Stimulated activated CD4-positive, alpha-beta T cell treated with anti-CD3 and anti-CD28 coated beads, Interleukin-1b, Interleukin-23, amount 100 ng/mL, for 4 hours (primary cell): ENCODE measurements at regions not wholly inside any gene's neighbourhood (a gene's known extent, or its start where the extent isn't known, plus 50 kb on each side); places are given as distances from the start of the nearest gene placed in this dataset.
"Not testable (repeated sequence)": the region's sequence is repeated elsewhere in the genome, so short reads cannot be mapped to it uniquely, and the experiment has no call there.

Source experiments
- DNase-seq, 2 donors: peaks; one replicate each; pipeline ENCODE4 v3.0.0-alpha.2; 2020; ENCODE audit warnings: low read depth in 2 of 2

DNA sequence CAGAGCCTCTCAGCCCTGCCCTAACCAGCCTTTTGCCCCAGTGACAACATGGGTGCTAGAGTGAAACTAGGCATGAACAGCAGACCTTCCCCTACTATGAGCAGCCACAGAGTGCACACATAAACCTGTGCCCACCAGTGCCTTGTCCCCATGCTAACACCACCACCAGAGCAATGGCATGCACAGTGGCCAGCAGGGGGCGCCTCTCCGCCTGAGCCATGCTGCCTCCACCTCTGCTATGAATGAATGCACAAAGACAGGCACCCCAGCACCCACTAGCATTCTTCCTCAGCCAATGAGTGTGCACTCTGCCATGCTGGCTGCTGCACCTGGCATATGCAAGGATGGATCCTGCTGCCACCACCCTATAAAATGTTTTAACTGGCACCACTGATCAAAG lies 286.9 kb upstream of the FGF16 start:
- peak; percentile 3 for DNase-seq

DNA sequence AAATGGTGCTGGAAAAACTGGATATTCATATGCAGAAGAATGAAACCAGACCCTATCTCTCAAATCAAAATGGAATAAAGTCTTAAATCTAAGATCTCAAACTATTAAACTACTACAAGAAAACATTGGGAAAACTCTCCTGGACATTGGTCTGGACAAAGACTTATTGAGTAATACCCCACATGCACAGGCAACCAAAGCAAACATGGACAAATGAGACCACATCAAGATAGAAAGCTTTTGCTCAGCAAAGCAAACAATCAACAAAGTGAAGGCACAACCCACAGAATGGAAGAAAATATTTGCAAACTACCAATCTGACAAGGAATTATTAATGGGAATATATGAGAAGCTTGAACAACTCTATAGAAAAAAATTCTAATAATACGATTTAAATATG lies 284.4 kb upstream of the FGF16 start:
- DNase-seq = no peak

DNA sequence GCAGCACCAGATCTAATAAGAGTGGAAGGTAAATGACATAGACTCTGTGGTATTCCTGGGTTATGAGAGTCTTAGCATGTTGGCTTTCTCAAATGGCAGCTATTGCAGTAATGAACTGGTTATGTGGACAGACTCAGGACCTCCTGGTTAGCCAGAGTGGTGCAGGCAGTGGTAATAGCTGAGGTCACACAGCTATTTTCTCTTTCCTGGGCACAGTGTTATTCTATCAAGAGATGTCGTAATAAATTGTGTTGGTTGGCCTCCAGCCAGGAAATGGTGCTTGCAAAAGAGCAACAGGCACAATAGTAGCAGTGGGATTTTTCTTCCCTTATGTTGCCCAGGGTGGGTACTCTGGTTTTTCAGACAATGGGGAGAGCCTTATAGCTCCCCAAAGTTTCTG lies 279.2 kb upstream of the FGF16 start:
- DNase-seq = no peak

DNA sequence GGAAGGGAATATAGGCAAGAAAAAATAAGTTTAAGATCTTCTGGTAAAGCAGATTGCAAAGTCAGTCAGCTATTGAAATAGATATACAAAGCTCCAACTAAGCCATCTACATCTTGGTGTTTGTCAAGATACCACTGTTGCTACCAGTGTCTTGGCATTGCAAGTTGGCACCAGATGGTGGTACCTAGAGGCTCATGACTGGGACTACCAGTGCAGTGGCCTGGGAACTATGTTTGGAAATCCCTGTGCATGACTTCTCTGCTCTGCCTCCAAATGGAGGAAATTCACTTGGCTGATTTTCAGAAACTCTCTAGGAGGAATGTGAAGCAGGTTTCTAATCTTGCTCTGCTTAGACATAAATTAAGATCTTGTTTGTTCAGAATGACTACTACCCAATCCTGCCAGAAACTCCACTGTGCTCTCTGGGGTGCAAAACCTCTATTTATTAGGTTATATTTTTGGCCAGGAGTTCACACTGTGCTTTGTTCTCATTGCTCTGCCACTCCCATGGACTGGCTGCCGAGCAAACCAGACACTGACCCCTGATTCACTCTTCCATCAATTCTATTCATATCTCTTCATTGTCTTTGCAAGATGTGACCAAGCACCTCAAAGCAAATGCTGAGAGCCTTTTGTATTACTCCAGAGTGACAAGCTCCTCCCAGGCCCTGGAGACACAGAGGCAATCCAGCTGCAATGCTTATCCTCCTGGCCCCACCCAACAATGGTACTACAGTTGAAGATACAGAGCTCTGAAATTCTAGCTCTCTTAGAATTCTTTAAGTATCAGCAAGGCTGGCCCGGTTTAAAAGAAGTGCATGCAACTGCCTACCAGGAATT lies 272.3 kb upstream of the FGF16 start:
- DNase-seq = no peak

DNA sequence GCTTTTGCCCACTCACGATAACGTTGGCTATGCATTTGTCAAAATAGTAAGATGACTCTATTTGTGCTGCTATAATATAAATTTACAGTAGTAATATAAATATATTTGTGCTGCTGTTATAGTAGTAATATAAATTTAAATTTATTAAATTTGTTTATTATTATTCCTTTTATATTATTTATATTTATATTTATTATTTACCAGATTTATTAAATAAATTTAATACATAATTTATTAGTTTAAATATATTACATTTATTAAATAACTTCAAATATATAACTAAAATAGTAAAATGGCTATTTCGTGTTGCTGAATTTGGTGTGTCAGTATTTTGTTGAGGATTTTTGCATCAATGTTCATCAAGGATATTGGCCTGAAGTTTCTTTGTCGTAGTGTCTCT lies 246.5 kb upstream of the FGF16 start:
- no peak for DNase-seq

DNA sequence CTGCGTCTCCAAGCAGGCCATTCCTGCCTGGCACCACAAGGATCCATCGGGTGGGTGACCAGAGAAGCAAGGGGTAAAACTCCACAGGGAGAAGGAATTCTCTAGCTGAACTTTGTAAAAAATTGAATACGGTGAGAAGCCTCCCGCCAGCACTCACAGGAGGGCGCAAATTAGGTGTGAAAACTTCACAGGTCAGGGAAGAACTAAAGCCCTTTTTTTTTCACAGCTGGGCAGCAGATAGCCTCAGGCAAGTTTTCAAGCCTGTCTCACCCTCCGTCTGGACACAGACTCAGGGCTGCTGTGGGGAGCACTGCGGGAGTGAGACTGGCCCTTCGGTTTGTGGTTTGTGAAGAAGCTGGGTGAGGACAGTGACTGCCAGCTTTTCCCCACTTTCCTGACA lies 224.1 kb upstream of the FGF16 start:
- DNase-seq = no peak

DNA sequence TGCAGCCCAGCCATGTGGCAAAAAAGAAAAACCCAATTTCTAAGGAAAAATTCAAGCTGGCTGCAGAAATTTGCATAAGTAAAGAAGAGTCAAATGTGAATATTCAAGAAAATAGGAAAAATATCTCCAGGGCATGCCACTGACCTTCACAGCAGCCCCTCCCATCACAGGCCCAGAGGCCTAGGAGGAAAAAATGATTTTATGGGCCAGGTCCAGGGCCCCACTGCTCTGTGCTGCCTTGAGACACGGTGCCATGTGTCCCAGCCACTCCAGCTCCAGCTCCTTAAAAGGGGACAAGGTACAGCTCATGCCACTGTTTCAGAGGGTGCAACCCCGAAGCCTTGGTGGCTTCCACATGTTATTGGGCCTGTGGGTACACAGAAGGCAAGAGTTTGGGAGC lies 182.7 kb upstream of the FGF16 start:
- DNase-seq = no peak

DNA sequence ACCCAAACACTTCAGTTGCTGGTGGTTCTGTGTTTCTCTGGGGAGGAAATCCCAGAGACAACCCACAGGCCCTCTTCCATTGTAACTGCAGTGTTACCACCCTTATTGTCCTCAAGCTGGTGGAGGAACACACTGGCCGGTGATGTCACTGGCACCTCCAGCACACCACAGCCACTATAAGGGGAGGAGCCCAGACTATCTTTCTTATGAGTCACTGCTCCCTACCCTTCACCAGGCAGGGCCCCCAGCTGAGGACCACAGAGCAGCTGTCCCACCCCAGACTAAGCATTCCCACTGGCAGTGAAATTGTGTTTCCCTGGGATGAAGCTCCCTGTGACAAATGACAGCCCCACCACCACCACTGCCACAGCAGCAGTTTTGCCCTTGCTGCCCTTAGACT lies 171.8 kb upstream of the FGF16 start:
- no peak for DNase-seq

DNA sequence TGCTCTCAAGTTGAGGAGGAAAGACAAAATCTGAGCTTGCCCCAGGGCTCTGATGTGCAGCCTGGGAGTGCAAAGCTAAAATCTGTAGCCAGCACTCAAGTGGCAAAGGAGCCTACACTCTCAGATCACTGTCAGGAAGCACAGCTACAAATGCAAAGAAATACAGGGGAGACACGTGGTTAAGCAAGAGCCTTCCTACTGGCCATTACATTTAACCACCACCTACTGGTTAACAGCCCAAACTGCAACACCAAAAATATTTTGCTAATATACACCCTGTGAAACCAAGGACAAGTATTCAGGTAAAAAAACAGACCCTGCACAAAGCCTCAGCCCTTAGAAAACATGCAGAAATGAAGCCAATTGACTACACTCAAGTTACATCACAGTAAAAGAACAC lies 170.4 kb upstream of the FGF16 start:
- no peak for DNase-seq

DNA sequence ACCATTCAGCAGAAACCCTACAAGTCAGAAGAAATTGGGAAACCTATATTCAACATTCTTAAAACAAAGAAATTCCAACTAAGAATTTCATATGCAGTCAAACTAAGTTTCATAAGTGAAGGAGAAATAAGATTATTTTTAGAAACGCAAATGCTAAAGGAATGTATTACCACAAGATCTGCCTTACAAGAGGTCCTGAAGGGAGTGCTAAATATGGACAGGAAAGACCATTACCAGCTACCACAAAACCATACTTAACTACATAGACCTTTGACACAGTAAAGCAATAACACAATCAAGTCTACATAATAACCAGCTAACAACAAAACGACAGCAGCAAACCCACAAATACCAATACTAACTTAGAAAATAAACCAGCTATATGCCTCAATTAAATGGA lies 169.3 kb upstream of the FGF16 start:
- no peak for DNase-seq

DNA sequence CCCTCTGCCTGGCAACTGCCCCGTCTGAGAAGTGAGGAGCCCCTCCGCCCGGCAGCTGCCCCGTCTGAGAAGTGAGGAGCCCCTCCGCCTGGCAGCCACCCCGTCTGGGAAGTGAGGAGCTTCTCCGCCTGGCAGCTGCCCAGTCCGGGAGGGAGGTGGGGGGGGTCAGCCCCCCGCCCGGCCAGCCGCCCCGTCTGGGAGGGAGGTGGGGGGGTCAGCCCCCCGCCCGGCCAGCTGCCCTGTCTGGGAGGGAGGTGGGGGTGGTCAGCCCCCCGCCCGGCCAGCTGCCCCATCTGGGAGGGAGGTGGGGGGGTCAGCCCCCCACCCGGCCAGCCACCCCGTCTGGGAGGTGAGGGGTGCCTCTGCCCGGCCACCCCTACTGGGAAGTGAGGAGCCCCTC lies 167.8 kb upstream of the FGF16 start:
- DNase-seq = not testable (repeated sequence)

DNA sequence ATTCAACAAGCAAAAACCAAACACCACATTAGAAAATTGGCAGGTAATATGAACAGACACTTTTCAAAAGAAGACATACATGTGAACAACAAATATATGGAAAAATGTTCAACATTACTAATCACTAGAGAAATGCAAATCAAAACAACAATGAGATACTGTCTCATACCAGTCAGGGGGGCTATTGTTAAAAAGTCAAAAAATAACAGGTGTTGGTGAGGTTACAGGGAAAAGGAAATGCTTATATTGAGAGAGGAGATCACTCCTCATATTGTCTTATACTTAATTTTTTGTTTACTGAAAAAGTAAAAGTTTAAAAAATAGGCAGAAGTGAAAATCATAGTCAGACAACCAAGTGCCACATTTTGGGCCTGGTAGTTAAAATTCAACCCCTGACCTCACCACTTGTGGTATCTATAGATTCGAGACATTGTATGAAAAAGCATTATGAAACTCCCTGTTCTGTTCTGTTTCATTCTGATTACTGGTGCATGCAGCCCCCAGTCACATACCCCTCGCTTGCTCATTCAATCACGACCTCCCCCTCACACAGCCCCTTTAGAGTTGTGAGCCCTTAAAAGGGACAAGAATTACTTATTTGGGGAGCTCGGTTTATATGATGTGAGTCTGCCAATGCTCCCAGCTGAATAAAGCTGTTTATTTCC lies 153.7 kb upstream of the FGF16 start:
- DNase-seq = no peak

DNA sequence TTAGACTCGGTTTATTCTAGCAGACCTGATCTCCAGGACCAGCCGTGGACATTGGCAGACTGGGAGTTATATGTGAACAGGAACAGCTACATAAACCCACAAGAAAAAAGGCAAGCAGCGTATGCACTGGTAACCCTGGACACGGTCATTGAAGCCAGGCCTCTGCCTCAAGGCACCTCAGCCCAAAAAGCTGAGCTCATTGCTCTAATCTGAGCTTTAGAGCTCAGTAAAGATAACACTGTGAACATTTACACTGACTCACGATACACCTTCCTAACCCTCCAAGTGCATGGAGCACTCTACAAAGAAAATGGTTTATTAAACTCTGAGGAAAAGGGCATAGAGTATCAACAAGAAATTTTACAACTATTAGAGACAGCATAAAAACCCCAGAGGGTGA lies 148.9 kb upstream of the FGF16 start:
- DNase-seq = no peak

DNA sequence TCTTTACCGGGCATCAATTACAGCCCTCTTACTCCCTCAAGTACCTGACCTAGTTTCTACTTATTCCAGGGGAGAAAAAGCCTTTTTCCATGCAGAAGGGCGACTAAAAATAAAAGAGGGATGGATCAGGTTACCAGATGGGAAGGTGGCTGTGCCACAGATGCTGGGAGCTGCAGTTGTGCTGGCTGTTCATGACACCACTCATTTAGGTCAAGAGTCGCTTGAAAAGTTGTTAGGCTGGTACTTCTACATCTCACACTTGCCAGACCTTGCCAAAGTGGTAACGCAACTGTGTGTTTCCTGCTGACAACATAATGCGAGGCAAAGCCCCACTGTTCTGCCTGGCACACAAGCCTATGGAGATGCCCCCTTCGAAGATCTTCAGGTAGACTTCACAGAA lies 148.4 kb upstream of the FGF16 start:
- DNase-seq = no peak

DNA sequence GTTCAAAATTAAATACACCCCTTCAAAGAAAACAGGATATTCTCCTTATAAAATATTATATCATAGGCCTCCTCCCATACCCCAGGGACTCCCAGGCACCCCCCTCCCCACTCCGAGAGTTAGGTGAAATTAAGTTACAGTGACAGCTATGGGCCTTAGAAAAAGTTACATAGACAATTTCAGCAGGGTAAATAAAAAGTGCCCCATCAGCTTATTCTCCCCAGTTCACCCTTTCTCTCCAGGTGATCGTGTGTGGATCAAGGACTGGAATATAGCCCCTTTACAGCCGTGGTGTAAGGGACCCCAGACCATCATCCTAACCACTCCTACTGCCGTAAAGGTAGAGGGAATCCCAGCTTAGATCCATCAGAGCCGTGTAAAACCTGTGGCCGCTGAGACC lies 147.6 kb upstream of the FGF16 start:
- DNase-seq = no peak

DNA sequence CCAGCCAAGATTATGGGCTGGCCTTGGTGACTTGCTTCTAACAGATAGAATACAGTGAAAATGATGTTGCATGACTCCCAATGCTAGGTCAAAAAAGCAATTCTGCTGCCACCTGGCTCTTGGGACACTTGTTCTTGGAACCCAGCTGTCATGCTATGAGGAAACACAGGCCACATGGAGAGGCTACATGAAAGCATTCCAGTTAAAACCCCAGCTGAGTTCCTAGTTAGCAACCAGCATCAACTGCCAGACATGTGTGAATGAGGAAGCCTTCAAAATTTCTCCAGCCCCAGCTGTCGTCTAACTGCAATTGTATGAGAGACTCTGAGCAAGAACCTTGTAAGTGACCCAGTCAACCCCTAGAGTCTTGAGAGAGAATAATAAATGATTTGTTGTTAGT lies 105.2 kb upstream of the FGF16 start:
- DNase-seq = no peak

DNA sequence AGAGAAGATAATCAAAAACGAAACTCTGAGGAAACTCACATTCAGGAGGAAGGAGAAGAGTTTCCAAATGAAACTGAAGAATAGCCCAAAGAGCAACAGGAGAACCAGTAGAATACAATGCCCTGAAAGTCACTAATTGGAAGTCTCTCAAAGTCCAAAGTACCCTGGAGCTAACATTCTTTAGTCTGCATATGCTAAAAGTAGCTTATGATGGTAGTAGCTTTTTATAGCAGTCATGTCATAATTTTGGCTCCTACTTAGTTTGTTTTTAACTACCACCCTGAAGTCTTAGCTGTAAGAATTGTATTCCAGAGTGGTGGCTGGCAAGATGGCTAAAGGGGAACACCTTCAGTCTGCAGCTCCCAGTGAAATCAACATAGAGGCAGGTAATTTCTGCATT lies 100.3 kb upstream of the FGF16 start:
- no peak for DNase-seq

DNA sequence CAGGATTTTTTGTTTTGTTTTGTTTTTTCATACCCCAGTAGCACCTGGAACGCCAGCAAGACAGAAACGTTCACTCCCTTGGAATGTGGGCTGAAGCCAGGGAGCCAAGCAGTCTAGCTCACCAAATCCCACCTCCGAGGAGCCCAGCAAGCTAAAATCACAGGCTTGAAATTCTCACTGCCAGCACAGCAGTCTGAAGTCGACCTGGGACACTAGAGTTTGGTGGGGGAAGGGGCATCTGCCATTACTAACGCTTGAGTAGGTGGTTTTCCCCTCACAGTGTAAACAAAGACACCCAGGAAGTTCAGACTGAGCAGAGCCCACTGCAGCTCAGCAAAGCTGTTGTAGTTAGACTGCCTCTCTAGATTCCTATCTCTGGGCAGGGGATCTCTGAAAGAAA lies 99.6 kb upstream of the FGF16 start:
- DNase-seq = no peak

DNA sequence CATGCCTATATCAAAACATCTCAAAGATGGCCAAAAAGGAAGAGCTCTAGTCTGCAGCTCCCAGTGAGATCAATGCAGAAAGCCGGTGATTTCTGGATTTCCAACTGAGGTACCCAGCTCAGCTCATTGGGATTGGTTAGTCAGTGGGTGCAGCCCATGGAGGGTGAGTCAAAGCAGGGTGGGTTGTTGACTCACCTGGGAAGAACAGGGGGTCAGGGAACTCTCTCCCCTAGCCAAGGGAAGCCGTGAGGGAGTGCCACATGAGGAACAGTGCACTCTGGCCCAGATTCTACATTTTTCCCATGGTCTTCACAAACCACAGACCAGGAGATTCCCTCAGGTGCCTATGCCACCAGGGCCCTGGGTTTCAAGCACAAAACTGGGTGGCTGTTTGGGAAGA lies 57.3 kb upstream of the FGF16 start:
- no peak for DNase-seq

DNA sequence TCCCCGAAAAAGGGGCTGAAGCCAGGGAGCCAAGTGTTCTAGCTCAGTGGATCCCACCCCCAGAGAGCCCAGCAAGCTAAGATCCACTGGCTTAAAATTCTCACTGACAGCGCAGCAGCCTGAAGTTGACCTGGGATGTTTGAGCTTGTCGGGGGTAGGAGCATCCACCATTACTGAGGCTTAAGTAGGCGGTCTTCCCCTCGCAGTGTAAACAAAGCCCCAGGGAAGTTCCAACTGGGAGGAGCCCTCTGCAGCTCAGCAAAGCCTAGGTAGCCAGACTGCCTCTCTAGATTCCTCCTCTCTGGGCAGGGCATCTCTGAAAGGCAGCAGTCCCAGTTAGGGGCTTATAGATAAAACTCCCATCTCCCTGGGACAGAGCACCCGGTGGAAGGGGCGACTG lies 56.8 kb upstream of the FGF16 start:
- DNase-seq = not testable (repeated sequence)

DNA sequence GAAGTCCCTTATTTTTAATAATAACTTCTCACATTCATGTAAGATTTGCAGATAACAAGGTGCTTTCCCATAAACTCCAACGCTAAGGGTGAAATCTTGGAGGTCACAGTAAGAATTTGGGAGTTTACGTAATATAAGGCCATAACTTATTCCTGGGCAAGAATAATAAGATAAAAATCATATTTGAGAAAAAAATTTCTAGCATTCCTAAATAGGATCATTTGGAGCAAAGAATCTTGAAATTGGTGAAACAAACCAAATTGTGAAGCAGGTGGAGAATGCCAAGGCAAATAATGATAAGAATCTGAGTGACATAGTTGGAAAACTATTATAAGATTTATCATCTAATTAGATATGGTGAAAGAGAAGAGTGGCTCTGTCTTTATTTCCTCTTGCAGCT lies 50.4 kb upstream of the FGF16 start:
- no peak for DNase-seq
